ENCODE measurements at regions not wholly inside any gene's neighbourhood (a gene's known extent, or its start where the extent isn't known, plus 50 kb on each side); places are given as distances from the start of the nearest gene placed in this dataset.
"Not testable (repeated sequence)": the region's sequence is repeated elsewhere in the genome, so short reads cannot be mapped to it uniquely, and the experiment has no call there.

- not testable (repeated sequence) for H3K27ac Mint-ChIP-seq (ENCODE audit: unreplicated experiment); H3K36me3 Mint-ChIP-seq (ENCODE audit: low read depth); H3K4me1 Mint-ChIP-seq (ENCODE audit: low read depth); H3K9me3 Mint-ChIP-seq (ENCODE audit: low read depth); DNase-seq (ENCODE audit: low spot score); H3K4me3 Mint-ChIP-seq (ENCODE audit: unreplicated experiment)
- peaks cover 10% of the 10 kb centered on the region for H3K27me3 Mint-ChIP-seq (ENCODE audit: low read depth)
Observed at GRCh38 chr9:138174954-138175353, 297.4 kb downstream of the CACNA1B start.

GRCh38 chr9:138175354-138175753, 297.8 kb downstream of the CACNA1B start:
- H3K27me3 Mint-ChIP-seq (ENCODE audit: low read depth) = peaks cover 10% of the 10 kb centered on the region
- not testable (repeated sequence) for H3K9me3 Mint-ChIP-seq (ENCODE audit: low read depth); DNase-seq (ENCODE audit: low spot score); H3K4me3 Mint-ChIP-seq (ENCODE audit: unreplicated experiment); H3K4me1 Mint-ChIP-seq (ENCODE audit: low read depth); H3K36me3 Mint-ChIP-seq (ENCODE audit: low read depth); H3K27ac Mint-ChIP-seq (ENCODE audit: unreplicated experiment)

- not testable (repeated sequence) for DNase-seq (ENCODE audit: low spot score); H3K27me3 Mint-ChIP-seq (ENCODE audit: low read depth); H3K4me3 Mint-ChIP-seq (ENCODE audit: unreplicated experiment); H3K36me3 Mint-ChIP-seq (ENCODE audit: low read depth); H3K27ac Mint-ChIP-seq (ENCODE audit: unreplicated experiment); H3K4me1 Mint-ChIP-seq (ENCODE audit: low read depth); H3K9me3 Mint-ChIP-seq (ENCODE audit: low read depth)
Observed at GRCh38 chr9:138177091-138177490, 299.5 kb downstream of the CACNA1B start.

- H3K27ac Mint-ChIP-seq (ENCODE audit: unreplicated experiment); H3K4me1 Mint-ChIP-seq (ENCODE audit: low read depth); H3K36me3 Mint-ChIP-seq (ENCODE audit: low read depth); DNase-seq (ENCODE audit: low spot score); H3K4me3 Mint-ChIP-seq (ENCODE audit: unreplicated experiment); H3K9me3 Mint-ChIP-seq (ENCODE audit: low read depth): not testable (repeated sequence)
- peaks cover 12% of the 10 kb centered on the region for H3K27me3 Mint-ChIP-seq (ENCODE audit: low read depth)
Observed at GRCh38 chr9:138179003-138179402, 301.4 kb downstream of the CACNA1B start.

- H3K27me3 Mint-ChIP-seq (ENCODE audit: low read depth) = peaks cover 12% of the 10 kb centered on the region
- not testable (repeated sequence) for H3K4me1 Mint-ChIP-seq (ENCODE audit: low read depth); H3K27ac Mint-ChIP-seq (ENCODE audit: unreplicated experiment); H3K4me3 Mint-ChIP-seq (ENCODE audit: unreplicated experiment); H3K36me3 Mint-ChIP-seq (ENCODE audit: low read depth); H3K9me3 Mint-ChIP-seq (ENCODE audit: low read depth)
- DNase-seq (ENCODE audit: low spot score) = peak; percentile 81
Observed at GRCh38 chr9:138179671-138180070, 302.1 kb downstream of the CACNA1B start.

GRCh38 chr9:138181963-138182362, 304.4 kb downstream of the CACNA1B start:
- H3K27me3 Mint-ChIP-seq (ENCODE audit: low read depth) = peaks cover 19% of the 10 kb centered on the region
- H3K4me3 Mint-ChIP-seq (ENCODE audit: unreplicated experiment); DNase-seq (ENCODE audit: low spot score); H3K4me1 Mint-ChIP-seq (ENCODE audit: low read depth); H3K9me3 Mint-ChIP-seq (ENCODE audit: low read depth); H3K36me3 Mint-ChIP-seq (ENCODE audit: low read depth); H3K27ac Mint-ChIP-seq (ENCODE audit: unreplicated experiment): not testable (repeated sequence)

- DNase-seq (ENCODE audit: low spot score) = peak; percentile 59
- not testable (repeated sequence) for H3K4me1 Mint-ChIP-seq (ENCODE audit: low read depth); H3K27me3 Mint-ChIP-seq (ENCODE audit: low read depth)
Observed at GRCh38 chr9:138197156-138197555, 319.6 kb downstream of the CACNA1B start.

GRCh38 chr9:138198963-138199362, 321.4 kb downstream of the CACNA1B start:
- H3K36me3 Mint-ChIP-seq (ENCODE audit: low read depth); H3K9me3 Mint-ChIP-seq (ENCODE audit: low read depth); DNase-seq (ENCODE audit: low spot score); H3K4me1 Mint-ChIP-seq (ENCODE audit: low read depth); H3K27me3 Mint-ChIP-seq (ENCODE audit: low read depth); H3K27ac Mint-ChIP-seq (ENCODE audit: unreplicated experiment); H3K4me3 Mint-ChIP-seq (ENCODE audit: unreplicated experiment): not testable (repeated sequence)

More at GRCh38 chr9:138197156-138197555, 319.6 kb downstream of the CACNA1B start:
- not testable (repeated sequence) for H3K9me3 Mint-ChIP-seq (ENCODE audit: low read depth); H3K4me3 Mint-ChIP-seq (ENCODE audit: unreplicated experiment); H3K27ac Mint-ChIP-seq (ENCODE audit: unreplicated experiment); H3K36me3 Mint-ChIP-seq (ENCODE audit: low read depth)

- H3K36me3 Mint-ChIP-seq (ENCODE audit: low read depth); H3K9me3 Mint-ChIP-seq (ENCODE audit: low read depth); H3K4me1 Mint-ChIP-seq (ENCODE audit: low read depth); H3K4me3 Mint-ChIP-seq (ENCODE audit: unreplicated experiment); H3K27me3 Mint-ChIP-seq (ENCODE audit: low read depth); H3K27ac Mint-ChIP-seq (ENCODE audit: unreplicated experiment): not testable (repeated sequence)
- DNase-seq (ENCODE audit: low spot score) = peak; percentile 27
Observed at GRCh38 chr9:138199917-138200316, 322.3 kb downstream of the CACNA1B start.

GRCh38 chr9:138200481-138201142, 323.0 kb downstream of the CACNA1B start:
- H3K27me3 Mint-ChIP-seq (ENCODE audit: low read depth) = not testable (repeated sequence)

GRCh38 chr9:138201167-138201889, 323.7 kb downstream of the CACNA1B start:
- not testable (repeated sequence) for H3K36me3 Mint-ChIP-seq (ENCODE audit: low read depth); H3K27ac Mint-ChIP-seq (ENCODE audit: unreplicated experiment); H3K4me1 Mint-ChIP-seq (ENCODE audit: low read depth); H3K27me3 Mint-ChIP-seq (ENCODE audit: low read depth); H3K9me3 Mint-ChIP-seq (ENCODE audit: low read depth); H3K4me3 Mint-ChIP-seq (ENCODE audit: unreplicated experiment)
- DNase-seq (ENCODE audit: low spot score) = peak; percentile 75

More at GRCh38 chr9:138200481-138201142, 323.0 kb downstream of the CACNA1B start:
- not testable (repeated sequence) for H3K9me3 Mint-ChIP-seq (ENCODE audit: low read depth); H3K36me3 Mint-ChIP-seq (ENCODE audit: low read depth); H3K4me3 Mint-ChIP-seq (ENCODE audit: unreplicated experiment); H3K27ac Mint-ChIP-seq (ENCODE audit: unreplicated experiment); H3K4me1 Mint-ChIP-seq (ENCODE audit: low read depth)
- peak; percentile 49 for DNase-seq (ENCODE audit: low spot score)

- not testable (repeated sequence) for H3K9me3 Mint-ChIP-seq (ENCODE audit: low read depth); H3K36me3 Mint-ChIP-seq (ENCODE audit: low read depth); H3K27me3 Mint-ChIP-seq (ENCODE audit: low read depth); H3K27ac Mint-ChIP-seq (ENCODE audit: unreplicated experiment); H3K4me3 Mint-ChIP-seq (ENCODE audit: unreplicated experiment); H3K4me1 Mint-ChIP-seq (ENCODE audit: low read depth)
- DNase-seq (ENCODE audit: low spot score) = peak; percentile 50
Observed at GRCh38 chr9:138202043-138202442, 324.5 kb downstream of the CACNA1B start.

GRCh38 chr9:138203304-138203703, 325.7 kb downstream of the CACNA1B start:
- not testable (repeated sequence) for DNase-seq (ENCODE audit: low spot score); H3K4me1 Mint-ChIP-seq (ENCODE audit: low read depth); H3K9me3 Mint-ChIP-seq (ENCODE audit: low read depth); H3K27ac Mint-ChIP-seq (ENCODE audit: unreplicated experiment); H3K27me3 Mint-ChIP-seq (ENCODE audit: low read depth); H3K4me3 Mint-ChIP-seq (ENCODE audit: unreplicated experiment); H3K36me3 Mint-ChIP-seq (ENCODE audit: low read depth)
